Stomach smooth muscle (tissue), 2 donors: ENCODE measurements at regions not wholly inside any gene's neighbourhood (a gene's known extent, or its start where the extent isn't known, plus 50 kb on each side); places are given as distances from the start of the nearest gene placed in this dataset.

ENCODE experiments used
- H3K27ac ChIP-seq: one replicate; pipeline ENCODE4 v1.7.0; 2013; ENCODE audit warnings: mild to moderate bottlenecking, low read length, inconsistent platforms
- H3K27me3 ChIP-seq, 2 donors: one replicate each; pipeline ENCODE4 v1.7.0; 2013; ENCODE audit warnings: low read length in 2 of 2; ENCODE audit not compliant: insufficient read depth in 2 of 2, control insufficient read depth in 1 of 2
- H3K36me3 ChIP-seq, 2 donors: one replicate each; pipeline ENCODE4 v1.7.0; 2013; ENCODE audit warnings: low read length in 2 of 2; ENCODE audit not compliant: control insufficient read depth in 2 of 2, insufficient read depth in 2 of 2
- H3K4me1 ChIP-seq: one replicate; pipeline ENCODE4 v1.7.0; 2013; ENCODE audit warnings: low read length; ENCODE audit not compliant: control insufficient read depth, insufficient read depth
- H3K4me3 ChIP-seq, 2 donors: one replicate each; pipeline ENCODE4 v1.7.0; 2013; ENCODE audit warnings: low read length in 2 of 2
- H3K9ac ChIP-seq, 2 donors: one replicate each; pipeline ENCODE4 v1.7.0; 2013; ENCODE audit warnings: low read length in 2 of 2, mild to moderate bottlenecking in 1 of 2
- H3K9me3 ChIP-seq, 2 donors: one replicate each; pipeline ENCODE4 v1.7.0; 2013; ENCODE audit warnings: low read length in 2 of 2; ENCODE audit not compliant: control insufficient read depth in 2 of 2
- donor health status: healthy.
- donor health status: Pancreatic carcinoma.

DNA sequence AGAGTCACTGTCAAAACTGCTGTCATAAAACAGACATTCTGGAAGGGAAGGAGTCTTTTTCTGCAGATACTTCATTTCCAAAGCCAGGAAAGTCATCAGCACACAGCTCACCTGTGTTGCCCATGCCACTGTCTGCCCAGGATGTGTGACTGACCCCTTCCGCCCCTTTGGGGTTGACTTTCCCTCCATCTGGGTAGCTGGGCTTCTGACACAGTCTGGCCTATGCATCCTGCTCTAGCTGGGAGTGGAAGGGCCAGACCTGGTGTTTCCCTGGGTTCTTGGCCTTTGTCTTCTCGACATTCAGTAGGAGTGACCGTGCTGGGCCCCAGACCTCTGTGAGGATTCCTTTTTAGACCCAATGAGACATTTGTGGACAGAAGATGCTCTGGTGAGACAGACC lies 378.9 kb upstream of the NUPR2 start:
- Histone ChIP-seq H3K9ac (no peak overlapping the region), H3K4me1 (no peaks in the 10 kb centered on the region), H3K9me3 (peaks cover 3 to 23% of the 10 kb centered on the region in 2 donors), H3K4me3 (no peak overlapping the region), H3K27me3 (no peaks in the 10 kb centered on the region), H3K36me3 (no peaks in the 10 kb centered on the region), H3K27ac (no peak overlapping the region)

DNA sequence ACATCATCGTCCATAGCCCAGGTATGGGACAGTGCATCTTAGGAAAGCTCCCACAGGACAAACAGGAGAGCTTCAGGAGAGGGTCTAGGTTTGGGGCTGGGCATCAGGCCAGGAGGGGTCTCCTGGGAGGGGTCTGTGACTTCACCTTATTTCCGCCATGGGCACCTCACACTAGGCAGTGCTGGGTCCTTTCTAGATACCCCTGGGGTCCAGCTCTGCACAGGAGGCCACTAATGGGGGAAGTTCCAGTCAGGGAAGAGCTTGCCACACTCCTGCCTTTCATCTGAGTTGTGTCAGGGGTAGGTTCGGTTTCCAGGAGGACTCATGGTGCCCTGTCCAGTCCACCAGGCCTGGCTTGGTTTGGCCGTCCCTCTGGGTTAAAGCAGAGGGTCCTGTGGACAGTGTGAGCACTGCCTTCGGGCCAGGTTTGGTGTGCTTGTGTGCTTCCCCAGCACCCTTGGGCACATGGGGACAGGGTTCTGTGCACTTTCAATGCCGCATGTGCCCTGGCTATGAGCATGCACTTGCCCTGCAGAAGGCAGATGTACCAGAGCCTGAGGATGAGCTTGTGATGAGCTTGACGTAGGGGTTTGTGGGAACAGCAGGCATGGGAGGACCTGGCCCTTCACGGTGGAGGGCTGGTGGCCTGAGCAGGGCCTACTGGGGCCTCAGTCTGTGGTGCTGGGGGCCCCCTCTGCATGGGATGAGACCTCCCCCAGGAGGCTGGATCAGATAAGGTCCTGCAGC lies 377.7 kb upstream of the NUPR2 start:
- Histone ChIP-seq H3K9ac (no peak overlapping the region), H3K9me3 (peaks cover 4 to 23% of the 10 kb centered on the region in 2 donors), H3K4me1 (no peaks in the 10 kb centered on the region), H3K27ac (no peak overlapping the region), H3K36me3 (no peaks in the 10 kb centered on the region), H3K27me3 (no peaks in the 10 kb centered on the region), H3K4me3 (no peak overlapping the region)

DNA sequence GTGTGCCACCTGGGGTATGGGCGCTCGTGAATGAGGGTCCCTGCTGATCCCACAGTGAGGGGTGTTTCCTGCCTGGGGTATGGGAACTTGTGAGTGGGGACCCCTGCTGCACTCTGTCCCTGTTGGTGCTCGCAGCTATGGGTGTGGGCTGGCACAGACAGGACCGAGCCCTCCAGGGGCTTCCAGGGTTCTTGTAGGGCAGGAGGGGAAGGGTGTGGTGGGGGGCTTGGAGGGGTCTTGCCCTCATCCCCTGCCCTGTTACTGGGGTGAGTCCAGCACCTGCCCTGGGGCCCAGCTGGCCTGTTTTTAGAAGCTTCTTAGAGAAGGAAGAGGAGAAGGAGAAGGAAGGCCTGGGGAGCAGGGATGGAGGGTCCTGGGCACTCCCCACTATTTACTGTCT lies 377.0 kb upstream of the NUPR2 start:
- Histone ChIP-seq H3K9me3 (peaks cover 2 to 23% of the 10 kb centered on the region in 2 donors), H3K27me3 (no peaks in the 10 kb centered on the region), H3K4me3 (no peak overlapping the region), H3K9ac (no peak overlapping the region), H3K36me3 (no peaks in the 10 kb centered on the region), H3K4me1 (no peaks in the 10 kb centered on the region), H3K27ac (no peak overlapping the region)

DNA sequence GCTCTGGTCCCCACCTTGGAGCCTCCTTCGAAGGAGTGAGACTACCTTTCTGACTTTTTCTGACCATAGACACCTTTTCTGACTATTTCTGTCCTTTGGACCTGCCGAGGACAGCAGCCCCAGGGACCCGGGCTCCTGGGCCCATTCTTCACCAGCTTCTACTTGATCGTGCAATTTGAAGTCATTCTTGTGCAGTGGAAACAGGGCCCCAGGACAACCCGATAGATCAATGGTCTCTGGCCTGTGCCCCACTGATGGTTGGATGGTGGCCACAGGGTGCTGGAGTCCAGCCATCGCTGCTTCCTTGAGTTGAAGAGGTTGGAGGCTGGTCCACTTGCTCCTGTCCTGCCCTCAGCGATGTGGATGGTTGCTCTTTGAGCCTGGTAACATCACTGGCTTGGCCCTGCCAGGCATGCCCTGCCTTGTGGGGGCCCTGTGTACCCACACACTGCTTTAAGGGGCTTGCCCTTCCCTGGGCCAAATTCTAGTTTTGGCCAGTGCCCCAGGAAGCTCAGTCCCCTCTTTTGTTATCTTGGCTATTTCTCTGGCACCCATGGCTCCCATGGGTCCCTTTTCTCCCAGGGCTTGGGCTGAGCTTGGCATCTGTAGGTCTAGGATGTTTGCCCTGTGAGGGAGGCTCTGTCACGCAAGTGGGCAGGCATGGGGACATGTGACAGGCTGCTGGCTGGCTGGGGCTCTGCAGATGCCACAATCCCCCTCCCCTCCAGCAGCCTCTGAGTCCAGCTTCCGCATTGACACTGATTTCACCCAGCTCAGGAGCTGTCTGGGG lies 375.6 kb upstream of the NUPR2 start:
- Histone ChIP-seq H3K4me3 (no peak overlapping the region), H3K9ac (no peak overlapping the region), H3K27ac (no peak overlapping the region), H3K4me1 (no peaks in the 10 kb centered on the region), H3K9me3 (peaks cover 2 to 23% of the 10 kb centered on the region in 2 donors), H3K27me3 (no peaks in the 10 kb centered on the region), H3K36me3 (no peaks in the 10 kb centered on the region)

DNA sequence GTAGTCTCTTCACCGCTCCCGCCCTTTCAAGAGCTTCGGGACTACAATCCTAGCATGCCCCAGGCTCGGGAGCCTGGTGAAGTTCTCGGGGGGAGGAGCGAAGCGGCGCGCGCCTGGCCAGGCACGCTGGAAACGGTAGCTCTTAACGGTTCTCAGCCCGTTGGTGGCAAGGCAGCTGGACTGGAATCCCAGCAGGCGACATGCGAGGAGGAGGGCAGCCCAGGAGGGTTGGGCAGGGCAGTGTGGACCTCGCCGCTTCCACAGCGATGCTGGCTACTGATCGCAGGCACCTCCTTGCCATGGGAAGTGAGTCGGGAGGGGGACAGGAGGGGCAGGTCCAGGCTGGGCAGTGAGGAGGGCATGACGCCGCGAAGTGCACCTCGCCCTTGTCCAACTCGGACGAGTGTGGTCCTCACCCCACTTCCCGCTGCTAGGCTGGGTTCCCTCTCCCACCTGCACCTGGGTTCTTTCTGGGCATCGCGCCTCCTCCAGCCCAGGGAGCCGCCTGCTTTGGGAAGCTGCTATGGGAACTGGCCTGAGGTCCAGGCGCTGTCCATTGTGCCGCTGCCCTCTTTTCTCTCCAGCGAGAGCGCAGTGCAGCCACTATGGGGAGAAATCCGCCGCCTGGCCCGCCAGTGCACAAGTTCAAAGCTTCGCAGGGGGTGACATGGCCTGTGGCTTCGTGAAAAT lies 367.8 kb upstream of the NUPR2 start:
- H3K27me3 ChIP-seq = no peaks in the 10 kb centered on the region
- no peak overlapping the region for H3K27ac ChIP-seq
- no peaks in the 10 kb centered on the region for H3K36me3 ChIP-seq
- no peaks in the 10 kb centered on the region for H3K4me1 ChIP-seq
- H3K4me3 ChIP-seq = no peak overlapping the region
- H3K9me3 ChIP-seq = peaks cover 0 to 18% of the 10 kb centered on the region in 2 donors
- H3K9ac ChIP-seq = no peak overlapping the region

DNA sequence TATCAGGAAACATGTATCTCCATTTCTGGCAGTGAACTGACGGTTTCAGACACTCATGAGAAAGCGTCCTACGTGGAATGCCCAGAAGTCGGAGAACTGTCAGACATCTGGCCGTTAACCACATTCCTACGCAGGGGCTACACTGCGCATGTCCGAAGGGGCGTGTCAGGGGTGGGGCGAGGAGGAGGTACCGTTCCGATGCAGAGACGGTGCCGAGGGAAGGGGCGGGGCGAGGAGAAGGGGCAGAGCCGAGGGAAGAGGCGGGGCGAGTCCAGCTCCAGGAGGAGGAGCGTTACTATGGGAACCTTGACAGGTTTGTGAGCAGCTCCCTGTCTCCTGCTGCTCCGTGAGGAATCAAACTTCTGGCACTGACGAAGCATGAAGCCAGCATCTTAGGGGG lies 366.9 kb upstream of the NUPR2 start:
- Histone ChIP-seq H3K4me3 (no peak overlapping the region), H3K4me1 (no peaks in the 10 kb centered on the region), H3K27me3 (no peaks in the 10 kb centered on the region), H3K9me3 (peaks cover 0 to 26% of the 10 kb centered on the region in 2 donors), H3K36me3 (no peaks in the 10 kb centered on the region), H3K27ac (no peak overlapping the region), H3K9ac (no peak overlapping the region)

DNA sequence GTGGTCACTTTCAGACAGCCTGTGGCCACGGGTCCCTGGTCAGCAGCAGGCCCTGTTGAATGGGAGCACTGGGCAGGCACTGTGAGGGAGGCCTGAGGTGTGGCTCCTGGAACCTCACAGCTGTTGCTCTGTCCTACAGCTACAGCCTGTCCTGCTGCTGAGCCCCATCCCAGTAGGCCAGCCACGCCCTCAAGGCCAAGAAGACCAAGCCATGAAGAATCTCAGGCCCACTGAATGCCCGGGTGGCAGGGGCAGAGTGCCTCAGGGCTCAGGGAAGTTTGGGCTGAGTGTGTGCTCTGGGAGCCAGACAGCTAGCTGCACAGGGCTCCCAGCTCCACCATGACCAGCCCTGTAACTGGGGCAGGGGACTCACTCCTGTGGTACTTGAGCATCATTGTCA lies 363.5 kb upstream of the NUPR2 start:
- Histone ChIP-seq H3K4me3 (no peak overlapping the region), H3K27ac (no peak overlapping the region), H3K4me1 (no peaks in the 10 kb centered on the region), H3K36me3 (no peaks in the 10 kb centered on the region), H3K9me3 (peaks cover 14 to 38% of the 10 kb centered on the region in 2 donors), H3K27me3 (no peaks in the 10 kb centered on the region), H3K9ac (no peak overlapping the region)

DNA sequence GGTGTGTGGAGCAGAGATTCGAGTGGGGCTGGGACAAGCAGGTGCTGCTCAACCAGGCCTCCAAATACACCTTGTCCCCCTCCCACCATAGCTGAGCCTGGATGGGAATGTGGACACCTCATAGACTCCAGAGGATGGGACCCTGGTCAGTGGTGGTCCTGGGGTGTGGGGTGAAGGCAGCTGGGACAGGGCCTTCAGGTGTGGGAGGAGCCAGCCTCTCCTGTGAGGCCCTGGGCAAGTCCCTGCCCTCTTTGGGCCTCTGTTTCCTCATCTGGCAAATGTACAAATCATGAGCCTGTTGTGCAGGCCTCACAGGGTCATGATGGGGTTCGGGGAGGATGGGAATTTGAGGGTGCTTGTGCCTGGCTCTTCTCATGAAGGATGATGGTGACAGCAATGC lies 362.9 kb upstream of the NUPR2 start:
- Histone ChIP-seq H3K4me1 (no peaks in the 10 kb centered on the region), H3K36me3 (no peaks in the 10 kb centered on the region), H3K27ac (no peak overlapping the region), H3K9me3 (peaks cover 14 to 32% of the 10 kb centered on the region in 2 donors), H3K27me3 (no peaks in the 10 kb centered on the region), H3K4me3 (no peak overlapping the region), H3K9ac (no peak overlapping the region)

DNA sequence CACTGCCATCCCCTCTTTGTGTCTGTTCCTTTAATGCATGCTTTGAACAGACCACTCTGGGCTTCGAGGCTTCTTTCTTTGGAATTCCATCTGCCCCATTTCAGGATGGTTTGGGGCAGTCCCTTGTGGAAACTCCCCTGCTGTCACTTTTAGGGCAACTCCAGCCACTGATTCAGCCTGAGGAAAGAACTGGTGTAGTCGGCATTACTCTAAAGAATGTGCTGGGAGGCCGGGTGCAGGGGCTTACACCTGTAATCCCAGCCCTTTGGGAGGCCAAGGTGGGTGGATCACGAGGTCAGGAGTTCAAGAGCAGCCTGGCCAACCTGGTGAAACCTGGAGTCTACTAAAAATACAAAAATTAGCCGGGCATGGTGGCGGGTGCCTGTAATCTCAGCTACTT lies 358.1 kb upstream of the NUPR2 start:
- Histone ChIP-seq H3K4me1 (no peaks in the 10 kb centered on the region), H3K27ac (no peak overlapping the region), H3K9me3 (peaks cover 27 to 38% of the 10 kb centered on the region in 2 donors), H3K27me3 (no peaks in the 10 kb centered on the region), H3K4me3 (no peak overlapping the region), H3K36me3 (no peaks in the 10 kb centered on the region), H3K9ac (no peak overlapping the region)

DNA sequence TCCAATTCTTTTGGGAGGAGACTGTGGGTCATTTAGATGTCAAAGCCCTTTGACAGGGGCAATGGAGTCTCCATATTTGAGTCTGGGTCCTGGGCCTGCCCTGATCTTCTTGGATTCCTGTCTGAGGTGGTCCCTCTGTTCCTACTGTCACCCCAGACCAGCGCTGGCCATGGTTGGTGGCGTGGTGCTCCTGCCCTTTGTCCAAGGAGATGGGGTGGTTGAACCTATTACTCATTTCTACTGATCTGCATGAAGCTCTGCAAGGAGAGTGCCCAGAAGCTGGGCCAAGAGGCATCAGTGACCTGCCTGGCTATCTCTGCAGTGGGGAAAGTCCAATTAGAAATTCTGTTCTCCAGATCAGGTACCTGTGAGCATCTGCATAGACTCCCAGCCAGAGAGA lies 355.6 kb upstream of the NUPR2 start:
- H3K27me3 ChIP-seq = no peaks in the 10 kb centered on the region
- no peaks in the 10 kb centered on the region for H3K36me3 ChIP-seq
- no peak overlapping the region for H3K9ac ChIP-seq
- no peaks in the 10 kb centered on the region for H3K4me1 ChIP-seq
- H3K27ac ChIP-seq = no peak overlapping the region
- no peak overlapping the region for H3K4me3 ChIP-seq
- H3K9me3 ChIP-seq = peaks cover 30 to 47% of the 10 kb centered on the region in 2 donors
